ENCODE measurements at regions not wholly inside any gene's neighbourhood (a gene's known extent, or its start where the extent isn't known, plus 50 kb on each side); places are given as distances from the start of the nearest gene placed in this dataset.

DNA sequence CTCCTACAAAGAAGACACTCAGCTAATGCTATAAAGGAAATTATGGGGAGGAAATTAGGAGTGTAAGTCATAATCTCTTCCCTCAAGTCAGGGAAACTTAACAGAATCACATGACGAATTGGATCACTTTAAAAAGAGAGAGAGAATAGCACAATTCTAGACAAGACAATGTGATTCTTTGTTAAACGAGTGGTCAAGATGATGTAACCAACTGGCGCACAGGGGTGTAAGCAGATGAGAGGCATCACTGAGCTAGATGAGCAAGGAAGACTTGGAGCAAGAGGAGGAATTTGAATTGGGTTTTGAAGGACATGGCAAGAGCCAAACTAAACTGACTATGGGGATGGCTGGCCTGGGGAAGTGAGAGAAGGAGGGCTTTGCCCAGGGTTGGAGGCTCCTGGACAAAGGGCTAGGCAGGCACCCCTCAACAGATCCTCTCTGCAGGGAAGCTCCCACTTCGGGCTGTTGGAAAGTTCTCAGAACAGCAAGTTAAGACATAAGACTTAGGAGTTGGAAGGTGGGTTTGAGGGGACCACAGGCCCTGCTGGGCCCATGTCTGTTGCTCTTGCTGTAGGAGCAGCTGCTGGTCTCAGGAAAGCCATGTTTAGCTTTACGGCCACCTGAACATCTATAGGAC is 123.9 kb upstream of the GRIK3 start:
- no peak for TF ChIP-seq CTCF (conservative IDR thresholded peaks at IDR 0.05)
- no peak for TF ChIP-seq ZFX (IDR thresholded peaks at IDR 0.05)
